MM.1S (cell line): ENCODE measurements at regions not wholly inside any gene's neighbourhood (a gene's known extent, or its start where the extent isn't known, plus 50 kb on each side); places are given as distances from the start of the nearest gene placed in this dataset.

ENCODE experiments used
- DNase-seq: peaks from one replicate; pipeline ENCODE4 v3.0.0-alpha.2; 2015
- H2AFZ ChIP-seq: fragments of 300-600 bp; sonication (generic); 2 replicates; pipeline ENCODE4 v1.6.0; 2016; ENCODE audit warnings: antibody characterized with exemption, low read length
- H3F3A ChIP-seq: fragments of 300-600 bp; sonication (generic); 2 replicates; pipeline ENCODE4 v1.6.1; 2016; ENCODE audit warnings: mild to moderate bottlenecking, antibody characterized with exemption, low read length, moderate library complexity, mixed read lengths; ENCODE audit not compliant: insufficient read depth
- H3K27ac ChIP-seq: fragments of 300-600 bp; sonication (generic); 2 replicates; pipeline ENCODE4 v1.5.1; 2016; ENCODE audit warnings: mild to moderate bottlenecking, low read length
- H3K27me3 ChIP-seq: fragments of 300-600 bp; sonication (generic); replicated peaks from 2 replicates; pipeline ENCODE4 v1.6.0; 2016; ENCODE audit warnings: low read length; ENCODE audit not compliant: insufficient read depth
- H3K36me3 ChIP-seq: fragments of 300-600 bp; sonication (generic); replicated peaks from 2 replicates; pipeline ENCODE4 v1.6.1; 2016; ENCODE audit warnings: mild to moderate bottlenecking, low read length, mixed read lengths; ENCODE audit not compliant: insufficient read depth
- H3K4me1 ChIP-seq: fragments of 300-600 bp; sonication (generic); 2 replicates; pipeline ENCODE4 v1.6.1; 2016; ENCODE audit warnings: low read length, mixed read lengths
- H3K4me2 ChIP-seq: fragments of 300-600 bp; sonication (generic); 2 replicates; pipeline ENCODE4 v1.6.0; 2016; ENCODE audit warnings: low read depth, low read length
- H3K4me3 ChIP-seq: fragments of 300-600 bp; sonication (generic); 2 replicates; pipeline ENCODE4 v1.5.1; 2016; ENCODE audit warnings: low read length, mixed read lengths
- H3K79me2 ChIP-seq: fragments of 300-600 bp; sonication (generic); 2 replicates; pipeline ENCODE4 v1.6.1; 2016; ENCODE audit warnings: mixed run types, low read length, mixed read lengths
- H3K9ac ChIP-seq: fragments of 300-600 bp; sonication (generic); 2 replicates; pipeline ENCODE4 v1.6.1; 2016; ENCODE audit warnings: low read length, mixed read lengths
- H3K9me2 ChIP-seq: fragments of 300-600 bp; sonication (generic); replicated peaks from 2 replicates; pipeline ENCODE4 v1.6.1; 2016; ENCODE audit warnings: mild to moderate bottlenecking, low read length, mixed read lengths; ENCODE audit not compliant: insufficient read depth
- H3K9me3 ChIP-seq: fragments of 300-600 bp; sonication (generic); replicated peaks from 2 replicates; pipeline ENCODE4 v1.6.1; 2016; ENCODE audit warnings: mild to moderate bottlenecking, low read length, mixed read lengths; ENCODE audit not compliant: insufficient read depth
- H4K20me1 ChIP-seq: fragments of 300-600 bp; sonication (generic); 2 replicates; pipeline ENCODE4 v1.6.1; 2016; ENCODE audit warnings: mild to moderate bottlenecking, low read length, moderate library complexity, mixed read lengths; ENCODE audit not compliant: insufficient read depth
- EZH2 ChIP-seq: fragments of 300-600 bp; sonication (generic); optimal IDR thresholded peaks from 2 replicates; pipeline ENCODE3; 2017; ENCODE audit warnings: low read depth, mild to moderate bottlenecking, antibody characterized with exemption, low read length, mixed read lengths
- EZH2phosphoT487 ChIP-seq: fragments of 300-600 bp; sonication (generic); IDR thresholded peaks from 2 replicates; pipeline ENCODE4 v1.6.1; 2018; ENCODE audit warnings: antibody characterized with exemption, low read length
- TF ChIP-seq, protein P1 (sequence below): fragments of 300-600 bp; sonication (generic); IDR thresholded peaks from 2 replicates; pipeline ENCODE4 v1.5.1; 2016; ENCODE audit warnings: antibody characterized with exemption, low read length, mixed read lengths

DNA sequence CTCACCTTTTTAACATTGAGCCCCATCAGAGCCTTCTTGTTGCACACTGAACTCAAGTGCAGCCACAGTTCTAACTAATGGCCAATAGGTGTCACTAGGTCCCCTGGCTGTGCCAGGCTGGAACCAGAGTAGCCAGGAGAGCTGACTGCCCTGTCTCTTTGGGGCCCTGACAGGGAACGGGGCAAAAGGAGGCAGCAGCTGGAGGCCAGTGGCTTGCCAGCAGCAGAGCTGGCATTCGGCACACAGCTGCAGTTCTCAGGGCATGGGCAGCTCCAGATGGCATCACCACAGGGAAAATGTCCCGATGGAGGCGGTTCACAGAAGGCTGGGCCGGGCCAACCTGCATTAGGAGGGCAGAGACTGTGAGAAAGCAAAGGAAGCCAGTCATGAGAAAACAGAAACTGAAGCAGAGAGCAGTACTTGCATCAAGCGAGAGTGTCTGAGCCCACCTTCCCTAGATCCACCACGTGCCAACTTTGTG, 188.6 kb downstream of the FCRL5 start:
- Histone ChIP-seq H3K9ac (peak overlapping the region; percentile 29; the same call in 1 of the 2 replicates), H3K9me2 (no peaks in the 10 kb centered on the region), H4K20me1 (no peaks in the 10 kb centered on the region), H3K4me1 (peaks cover 53% of the 10 kb centered on the region), H3F3A (peaks cover 21% of the 10 kb centered on the region), H3K79me2 (no peaks in the 10 kb centered on the region), H2AFZ (peak overlapping the region; percentile 65), H3K36me3 (no peaks in the 10 kb centered on the region), H3K27ac (peak overlapping the region; percentile 62; the same call in 1 of the 2 replicates), H3K9me3 (no peaks in the 10 kb centered on the region), H3K4me2 (peak overlapping the region; percentile 70), H3K27me3 (no peaks in the 10 kb centered on the region), H3K4me3 (peak overlapping the region; percentile 33)
- DNase-seq: peak; percentile 96
- TF ChIP-seq EZH2 (no peak), EZH2phosphoT487 (no peak)
- TF ChIP-seq, protein P1, sequence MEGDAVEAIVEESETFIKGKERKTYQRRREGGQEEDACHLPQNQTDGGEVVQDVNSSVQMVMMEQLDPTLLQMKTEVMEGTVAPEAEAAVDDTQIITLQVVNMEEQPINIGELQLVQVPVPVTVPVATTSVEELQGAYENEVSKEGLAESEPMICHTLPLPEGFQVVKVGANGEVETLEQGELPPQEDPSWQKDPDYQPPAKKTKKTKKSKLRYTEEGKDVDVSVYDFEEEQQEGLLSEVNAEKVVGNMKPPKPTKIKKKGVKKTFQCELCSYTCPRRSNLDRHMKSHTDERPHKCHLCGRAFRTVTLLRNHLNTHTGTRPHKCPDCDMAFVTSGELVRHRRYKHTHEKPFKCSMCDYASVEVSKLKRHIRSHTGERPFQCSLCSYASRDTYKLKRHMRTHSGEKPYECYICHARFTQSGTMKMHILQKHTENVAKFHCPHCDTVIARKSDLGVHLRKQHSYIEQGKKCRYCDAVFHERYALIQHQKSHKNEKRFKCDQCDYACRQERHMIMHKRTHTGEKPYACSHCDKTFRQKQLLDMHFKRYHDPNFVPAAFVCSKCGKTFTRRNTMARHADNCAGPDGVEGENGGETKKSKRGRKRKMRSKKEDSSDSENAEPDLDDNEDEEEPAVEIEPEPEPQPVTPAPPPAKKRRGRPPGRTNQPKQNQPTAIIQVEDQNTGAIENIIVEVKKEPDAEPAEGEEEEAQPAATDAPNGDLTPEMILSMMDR: peak; percentile 99

DNA sequence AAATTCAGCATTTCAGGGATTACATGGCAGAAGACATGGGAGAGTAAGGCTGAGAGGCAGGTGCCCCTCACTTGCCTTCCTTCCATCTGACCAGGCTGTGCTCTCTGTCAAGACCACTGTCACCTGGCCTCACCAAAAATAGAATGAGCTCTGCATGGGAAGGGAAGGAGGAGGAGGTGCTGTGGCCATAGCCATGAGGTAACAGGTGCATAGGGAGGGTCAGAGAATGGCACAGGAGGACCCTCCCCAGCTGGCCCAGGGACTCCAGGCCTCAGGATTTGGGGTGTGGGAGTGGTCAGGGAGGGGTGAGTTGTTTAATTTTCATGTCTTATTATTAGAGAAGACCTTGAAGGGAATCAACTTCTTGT, 192.3 kb downstream of the FCRL5 start:
- Histone ChIP-seq H2AFZ (peak overlapping the region; percentile 23), H3K9me2 (no peaks in the 10 kb centered on the region), H3K9me3 (no peaks in the 10 kb centered on the region), H3K27me3 (no peaks in the 10 kb centered on the region), H3K4me3 (0 out of 2 replicates have a peak overlapping the region, but pooled peaks have one; percentile 3), H3K9ac (peak overlapping the region; percentile 6; the same call in 1 of the 2 replicates), H3F3A (peaks cover 21% of the 10 kb centered on the region), H3K4me1 (peaks cover 36% of the 10 kb centered on the region), H3K27ac (peak overlapping the region; percentile 56), H3K36me3 (no peaks in the 10 kb centered on the region), H3K79me2 (no peaks in the 10 kb centered on the region), H4K20me1 (no peaks in the 10 kb centered on the region), H3K4me2 (peak overlapping the region; percentile 53)
- TF ChIP-seq EZH2 (no peak), EZH2phosphoT487 (no peak)
- TF ChIP-seq, protein P1: no peak
- peak; percentile 56 for DNase-seq

DNA sequence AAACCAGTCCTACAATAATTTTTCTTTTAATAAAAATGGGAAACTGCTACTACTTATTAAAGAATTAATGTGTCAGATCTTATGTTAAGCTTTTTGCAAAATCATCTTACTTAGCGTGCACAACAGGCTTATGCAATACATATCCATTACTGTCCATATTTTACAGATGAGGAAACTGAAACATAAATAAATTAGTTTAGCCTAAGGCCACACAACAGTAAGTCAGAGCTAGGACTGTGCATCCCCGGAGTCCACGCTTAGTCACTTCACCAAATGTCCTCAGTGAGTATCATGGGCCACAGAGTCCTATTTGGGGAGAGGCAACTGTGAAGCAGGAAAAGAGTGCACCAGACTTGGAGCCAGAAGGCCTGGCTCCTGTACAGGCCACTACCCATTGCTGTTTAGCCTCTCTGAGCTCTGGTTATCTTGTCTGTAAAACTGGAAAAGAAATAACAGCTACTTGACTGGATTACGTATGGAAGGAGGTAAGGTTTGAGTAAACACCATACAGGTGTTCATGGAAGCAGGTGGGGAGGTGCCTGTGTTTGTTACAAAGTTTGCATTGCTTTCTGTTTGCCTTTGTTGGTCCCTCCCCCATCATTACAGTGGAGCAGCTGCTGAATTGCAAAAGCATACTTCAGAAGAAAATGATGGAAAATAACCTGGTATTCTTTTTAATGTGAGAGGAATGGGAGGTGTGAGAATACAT, 192.8 kb downstream of the FCRL5 start:
- peak overlapping the region; percentile 56 for H3K27ac ChIP-seq
- peak; percentile 82 for DNase-seq

More for the DNA sequence above, 192.8 kb downstream of the FCRL5 start:
- peak overlapping the region; percentile 6; the same call in 1 of the 2 replicates for H3K9ac ChIP-seq
- H3K27me3 ChIP-seq: no peaks in the 10 kb centered on the region
- H4K20me1 ChIP-seq: no peaks in the 10 kb centered on the region
- H3K9me2 ChIP-seq: no peaks in the 10 kb centered on the region
- no peaks in the 10 kb centered on the region for H3K9me3 ChIP-seq
- H3K4me3 ChIP-seq: 0 out of 2 replicates have a peak overlapping the region, but pooled peaks have one; percentile 3
- peaks cover 34% of the 10 kb centered on the region for H3K4me1 ChIP-seq
- H2AFZ ChIP-seq: peak overlapping the region; percentile 23
- H3K79me2 ChIP-seq: no peaks in the 10 kb centered on the region
- peak overlapping the region; percentile 53 for H3K4me2 ChIP-seq
- H3K36me3 ChIP-seq: no peaks in the 10 kb centered on the region
- H3F3A ChIP-seq: peaks cover 19% of the 10 kb centered on the region
- TF ChIP-seq, protein P1: no peak
- TF ChIP-seq EZH2 (no peak), EZH2phosphoT487 (no peak)
